Smooth muscle cell (in vitro differentiated cells): ENCODE measurements at regions not wholly inside any gene's neighbourhood (a gene's known extent, or its start where the extent isn't known, plus 50 kb on each side); places are given as distances from the start of the nearest gene placed in this dataset.

Experiments
- DNase-seq: peaks from one replicate; lab custom pipeline; 2025; ENCODE audit not compliant: unreplicated experiment; lab: John Stamatoyannopoulos, UW
- H2AFZ ChIP-seq: fragments of 200-600 bp; sonication (generic); 2 replicates; pipeline ENCODE4 v1.6.0; 2016; ENCODE audit warnings: antibody characterized with exemption, low read depth, mild to moderate bottlenecking
- H3F3A ChIP-seq: fragments of 200-600 bp; sonication (generic); 2 replicates; pipeline ENCODE4 v1.6.0; 2017; ENCODE audit warnings: antibody characterized with exemption, low read depth
- H3K27ac ChIP-seq: fragments of 200-600 bp; sonication (generic); 2 replicates; pipeline ENCODE4 v1.5.1; 2016; ENCODE audit warnings: low read depth, mild to moderate bottlenecking
- H3K27me3 ChIP-seq: fragments of 200-600 bp; sonication (generic); 2 replicates; pipeline ENCODE4 v1.6.1; 2016; ENCODE audit warnings: low read depth, mild to moderate bottlenecking
- H3K36me3 ChIP-seq: fragments of 200-600 bp; sonication (generic); 2 replicates; pipeline ENCODE4 v1.5.1; 2016; ENCODE audit warnings: low read depth
- H3K4me1 ChIP-seq: fragments of 200-600 bp; sonication (generic); 2 replicates; pipeline ENCODE4 v1.5.1; 2016; ENCODE audit warnings: low read depth
- H3K4me2 ChIP-seq: fragments of 200-600 bp; sonication (generic); 2 replicates; pipeline ENCODE4 v1.6.0; 2016; ENCODE audit warnings: mild to moderate bottlenecking
- H3K4me3 ChIP-seq: fragments of 200-600 bp; sonication (generic); 2 replicates; pipeline ENCODE4 v1.5.1; 2016; ENCODE audit warnings: mild to moderate bottlenecking
- H3K79me2 ChIP-seq: fragments of 200-600 bp; sonication (generic); 2 replicates; pipeline ENCODE4 v1.6.0; 2016; ENCODE audit warnings: low read depth, mild to moderate bottlenecking
- H3K9ac ChIP-seq: fragments of 200-600 bp; sonication (generic); 2 replicates; pipeline ENCODE4 v1.6.0; 2016; ENCODE audit warnings: low read depth
- H3K9me3 ChIP-seq: fragments of 200-600 bp; sonication (generic); replicated peaks from 2 replicates; pipeline ENCODE4 v1.5.1; 2016; ENCODE audit warnings: low read depth
- H4K20me1 ChIP-seq: fragments of 200-600 bp; sonication (generic); 2 replicates; pipeline ENCODE4 v1.6.0; 2016; ENCODE audit warnings: low read depth
- WGBS: methylation state at CpG from one replicate; pipeline ENCODE4 v1.1.7; 2016; ENCODE audit warnings: low lambda C conversion rate; 5-methylcytosine and 5-hydroxymethylcytosine counted together
- TF ChIP-seq, protein P1 (sequence below): fragments of 200-600 bp; sonication (generic); IDR thresholded peaks from 2 replicates; pipeline ENCODE4 v1.5.1; 2017; ENCODE audit warnings: borderline replicate concordance, mild to moderate bottlenecking, antibody characterized with exemption; ENCODE audit not compliant: insufficient read depth, poor library complexity, severe bottlenecking

DNA sequence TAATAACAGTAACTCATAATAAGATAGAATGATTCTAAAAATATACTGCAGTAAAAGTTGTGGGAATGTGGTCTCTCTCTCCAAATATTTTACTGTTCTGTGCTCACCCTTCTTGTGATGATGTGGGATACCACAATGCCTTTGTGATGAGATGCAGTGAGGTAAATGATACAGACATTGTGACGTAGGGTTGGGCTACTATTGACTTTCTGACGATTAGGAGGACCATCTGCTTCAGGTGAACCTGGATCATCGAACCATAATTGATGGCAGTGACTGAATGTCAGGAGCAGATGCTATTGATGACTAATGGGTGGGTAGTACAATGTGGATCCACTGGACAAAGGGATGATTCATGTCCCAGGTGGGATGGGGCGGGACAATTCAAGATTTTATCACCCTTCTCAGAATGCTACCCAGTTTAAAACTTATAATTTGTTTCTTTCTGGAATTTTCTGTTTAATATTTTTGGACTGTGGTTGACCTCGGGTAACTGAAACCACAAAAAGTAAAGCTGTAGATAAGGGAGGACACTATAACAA lies 73.9 kb upstream of the ARMC3 start:
- Histone ChIP-seq H3K27me3 (no peaks in the 10 kb centered on the region), H3K9ac (no peak overlapping the region), H3K79me2 (no peaks in the 10 kb centered on the region), H3K27ac (peak overlapping the region; percentile 6), H3K9me3 (no peaks in the 10 kb centered on the region), H3K4me3 (no peak overlapping the region), H3K36me3 (no peaks in the 10 kb centered on the region), H4K20me1 (no peaks in the 10 kb centered on the region), H2AFZ (no peak overlapping the region), H3F3A (peaks cover 4% of the 10 kb centered on the region), H3K4me2 (peak overlapping the region; percentile 5), H3K4me1 (no peaks in the 10 kb centered on the region)
- DNase-seq: no peak
- TF ChIP-seq, protein P1, sequence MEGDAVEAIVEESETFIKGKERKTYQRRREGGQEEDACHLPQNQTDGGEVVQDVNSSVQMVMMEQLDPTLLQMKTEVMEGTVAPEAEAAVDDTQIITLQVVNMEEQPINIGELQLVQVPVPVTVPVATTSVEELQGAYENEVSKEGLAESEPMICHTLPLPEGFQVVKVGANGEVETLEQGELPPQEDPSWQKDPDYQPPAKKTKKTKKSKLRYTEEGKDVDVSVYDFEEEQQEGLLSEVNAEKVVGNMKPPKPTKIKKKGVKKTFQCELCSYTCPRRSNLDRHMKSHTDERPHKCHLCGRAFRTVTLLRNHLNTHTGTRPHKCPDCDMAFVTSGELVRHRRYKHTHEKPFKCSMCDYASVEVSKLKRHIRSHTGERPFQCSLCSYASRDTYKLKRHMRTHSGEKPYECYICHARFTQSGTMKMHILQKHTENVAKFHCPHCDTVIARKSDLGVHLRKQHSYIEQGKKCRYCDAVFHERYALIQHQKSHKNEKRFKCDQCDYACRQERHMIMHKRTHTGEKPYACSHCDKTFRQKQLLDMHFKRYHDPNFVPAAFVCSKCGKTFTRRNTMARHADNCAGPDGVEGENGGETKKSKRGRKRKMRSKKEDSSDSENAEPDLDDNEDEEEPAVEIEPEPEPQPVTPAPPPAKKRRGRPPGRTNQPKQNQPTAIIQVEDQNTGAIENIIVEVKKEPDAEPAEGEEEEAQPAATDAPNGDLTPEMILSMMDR: no peak
- 68% methylated on average over 5 of the region's 5 CpGs for WGBS

DNA sequence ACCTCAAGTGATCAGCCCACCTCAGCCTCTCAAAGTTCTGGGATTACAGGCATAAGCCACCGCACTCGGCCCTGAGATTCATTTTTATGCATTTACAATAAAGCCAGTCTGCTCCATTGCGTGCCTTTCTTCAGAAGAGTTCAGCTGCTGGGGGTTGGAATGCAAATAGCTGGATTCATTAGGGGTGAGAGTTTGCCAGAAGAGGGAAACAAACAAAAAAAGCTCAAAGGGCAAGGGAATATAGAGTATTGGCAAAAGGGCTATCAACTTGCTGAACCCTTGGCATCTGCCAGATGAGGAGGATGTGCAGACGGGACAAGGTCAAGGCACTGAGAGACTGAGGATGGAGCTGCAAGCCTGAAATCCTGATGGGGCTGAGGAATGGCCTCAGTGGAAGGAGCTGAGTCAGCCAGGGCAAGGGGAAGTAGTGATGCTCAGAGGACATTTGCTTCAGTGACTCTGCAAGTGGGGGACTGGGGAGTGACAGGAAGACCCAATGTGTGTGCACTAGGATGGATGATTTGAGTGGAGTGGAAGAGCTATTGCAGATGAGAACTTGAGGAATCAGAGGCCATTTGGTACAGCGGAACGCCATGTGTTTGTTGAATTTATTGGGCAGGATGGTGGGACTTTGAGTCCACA lies 75.0 kb upstream of the ARMC3 start:
- 98% methylated on average over 6 of the region's 6 CpGs for WGBS
- Histone ChIP-seq H3F3A (peaks cover 4% of the 10 kb centered on the region), H4K20me1 (no peaks in the 10 kb centered on the region), H3K36me3 (no peaks in the 10 kb centered on the region), H3K9ac (no peak overlapping the region), H2AFZ (no peak overlapping the region), H3K4me1 (no peaks in the 10 kb centered on the region), H3K9me3 (no peaks in the 10 kb centered on the region), H3K27ac (no peak overlapping the region), H3K79me2 (no peaks in the 10 kb centered on the region), H3K4me3 (no peak overlapping the region), H3K4me2 (no peak overlapping the region), H3K27me3 (no peaks in the 10 kb centered on the region)
- TF ChIP-seq, protein P1: no peak
- no peak for DNase-seq

DNA sequence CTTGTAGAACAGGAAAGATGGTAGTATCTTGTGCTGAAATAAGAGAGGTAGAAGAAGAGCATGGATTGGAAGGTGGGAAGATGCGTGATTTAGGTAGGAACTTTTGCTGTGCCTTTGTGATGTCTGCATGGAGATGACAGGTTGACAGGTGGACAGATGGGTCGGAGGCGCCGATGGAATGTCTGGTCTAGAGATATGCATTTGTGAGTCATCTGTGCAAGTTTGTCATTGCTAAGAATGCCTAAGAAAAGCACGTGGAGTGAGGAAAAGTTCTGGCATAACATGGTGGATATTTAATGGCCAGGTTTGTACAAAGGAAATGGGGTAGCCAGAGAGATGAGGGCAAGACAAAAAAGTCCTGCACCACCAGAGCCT lies 76.0 kb upstream of the ARMC3 start:
- Histone ChIP-seq H4K20me1 (no peaks in the 10 kb centered on the region), H3K4me2 (no peak overlapping the region), H3K36me3 (no peaks in the 10 kb centered on the region), H3K27ac (peak overlapping the region; percentile 37), H3K4me1 (no peaks in the 10 kb centered on the region), H3F3A (peaks cover 4% of the 10 kb centered on the region), H3K9me3 (no peaks in the 10 kb centered on the region), H3K9ac (no peak overlapping the region), H3K27me3 (no peaks in the 10 kb centered on the region), H3K4me3 (no peak overlapping the region), H2AFZ (no peak overlapping the region), H3K79me2 (no peaks in the 10 kb centered on the region)
- TF ChIP-seq, protein P1: no peak
- 54% methylated on average over 5 of the region's 5 CpGs for WGBS
- DNase-seq: no peak

DNA sequence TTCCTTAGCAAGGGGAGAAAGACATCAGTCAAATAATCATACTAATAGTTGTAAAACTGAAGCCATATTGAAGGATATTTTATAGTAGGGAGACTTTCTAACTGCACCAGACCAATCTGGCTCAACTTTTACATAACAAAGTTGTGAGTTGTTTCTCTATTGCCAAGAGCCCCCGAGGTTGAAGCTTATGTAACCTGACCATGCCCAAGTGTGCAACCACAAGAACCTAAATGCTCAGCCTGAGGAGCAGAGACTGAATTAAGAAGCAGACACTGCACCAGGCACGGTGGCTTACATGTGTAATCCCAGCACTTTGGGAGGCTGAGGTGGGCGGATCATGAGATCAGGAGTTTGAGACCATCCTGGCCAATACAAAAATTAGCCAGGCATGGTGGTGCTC lies 77.3 kb upstream of the ARMC3 start:
- H3K27me3 ChIP-seq: no peaks in the 10 kb centered on the region
- TF ChIP-seq, protein P1: no peak
- H3K9ac ChIP-seq: no peak overlapping the region
- H3K36me3 ChIP-seq: no peaks in the 10 kb centered on the region
- no peak for DNase-seq
- WGBS: 63% methylated on average over 3 of the region's 3 CpGs
- no peaks in the 10 kb centered on the region for H3K9me3 ChIP-seq
- H3K4me1 ChIP-seq: no peaks in the 10 kb centered on the region
- H3K79me2 ChIP-seq: no peaks in the 10 kb centered on the region
- H3F3A ChIP-seq: peaks cover 2% of the 10 kb centered on the region
- no peak overlapping the region for H2AFZ ChIP-seq
- no peak overlapping the region for H3K4me2 ChIP-seq
- H4K20me1 ChIP-seq: no peaks in the 10 kb centered on the region
- H3K4me3 ChIP-seq: no peak overlapping the region
- no peak overlapping the region for H3K27ac ChIP-seq
